ENCODE measurements at regions not wholly inside any gene's neighbourhood (a gene's known extent, or its start where the extent isn't known, plus 50 kb on each side); places are given as distances from the start of the nearest gene placed in this dataset.

GRCh38 chr14:85002846-85003245 is 527.1 kb upstream of the FLRT2 start:
- peaks cover 0 to 5% (median under 1%) of the 10 kb centered on the region in 4 donors for H3K9me3 ChIP-seq (ENCODE audit: control insufficient read depth in 4 of 4, insufficient read depth in 3 of 4, low read length in 3 of 4)
- no peak for ATAC-seq (ENCODE audit: insufficient read depth, low FRiP score)
- no peak overlapping the region for H3K4me3 ChIP-seq
- no peaks in the 10 kb centered on the region for H3K4me1 ChIP-seq (ENCODE audit: control insufficient read depth in 5 of 5, insufficient read depth in 5 of 5, low read length in 5 of 5)
- H3K27ac ChIP-seq (ENCODE audit: low read depth in 1 of 2, low read length in 1 of 2): no peak overlapping the region
- no peaks in the 10 kb centered on the region for H3K36me3 ChIP-seq (ENCODE audit: control insufficient read depth in 4 of 4, insufficient read depth in 4 of 4, low read length in 4 of 4)
- H3K9ac ChIP-seq (ENCODE audit: insufficient read depth in 1 of 2, low read length in 2 of 2): no peak overlapping the region
- TF ChIP-seq CTCF (IDR thresholded peaks at IDR 0.05; ENCODE audit: control extremely low read depth, extremely low read depth): no peak
- DNase-seq: peak in 1 of 3 donors; percentile 8
- no peaks in the 10 kb centered on the region for H3K27me3 ChIP-seq (ENCODE audit: control insufficient read depth in 3 of 3, insufficient read depth in 3 of 3, low read length in 2 of 3)
- WGBS, 2 donors: 72 to 78% methylated on average over 1 of the region's 1 CpG

GRCh38 chr14:85003805-85004204 is 526.1 kb upstream of the FLRT2 start:
- no peak for TF ChIP-seq CTCF (IDR thresholded peaks at IDR 0.05; ENCODE audit: control extremely low read depth, extremely low read depth)
- Histone ChIP-seq H3K9ac (ENCODE audit: insufficient read depth in 1 of 2, low read length in 2 of 2) (no peak overlapping the region), H3K27me3 (ENCODE audit: control insufficient read depth in 3 of 3, insufficient read depth in 3 of 3, low read length in 2 of 3) (no peaks in the 10 kb centered on the region), H3K36me3 (ENCODE audit: control insufficient read depth in 4 of 4, insufficient read depth in 4 of 4, low read length in 4 of 4) (no peaks in the 10 kb centered on the region), H3K4me1 (ENCODE audit: control insufficient read depth in 5 of 5, insufficient read depth in 5 of 5, low read length in 5 of 5) (no peaks in the 10 kb centered on the region), H3K4me3 (no peak overlapping the region), H3K9me3 (ENCODE audit: control insufficient read depth in 4 of 4, insufficient read depth in 3 of 4, low read length in 3 of 4) (peaks cover 0 to 2% (median under 1%) of the 10 kb centered on the region in 4 donors), H3K27ac (ENCODE audit: low read depth in 1 of 2, low read length in 1 of 2) (no peak overlapping the region)
- DNase-seq: no peak
- ATAC-seq (ENCODE audit: insufficient read depth, low FRiP score): no peak

GRCh38 chr14:85009506-85009905 is 520.4 kb upstream of the FLRT2 start:
- no peak for TF ChIP-seq CTCF (IDR thresholded peaks at IDR 0.05; ENCODE audit: control extremely low read depth, extremely low read depth)
- Histone ChIP-seq H3K36me3 (ENCODE audit: control insufficient read depth in 4 of 4, insufficient read depth in 4 of 4, low read length in 4 of 4) (no peaks in the 10 kb centered on the region), H3K27ac (ENCODE audit: low read depth in 1 of 2, low read length in 1 of 2) (no peak overlapping the region), H3K4me1 (ENCODE audit: control insufficient read depth in 5 of 5, insufficient read depth in 5 of 5, low read length in 5 of 5) (no peaks in the 10 kb centered on the region), H3K27me3 (ENCODE audit: control insufficient read depth in 3 of 3, insufficient read depth in 3 of 3, low read length in 2 of 3) (peaks cover 0 to 2% (median 0%) of the 10 kb centered on the region in 3 donors), H3K9ac (ENCODE audit: insufficient read depth in 1 of 2, low read length in 2 of 2) (no peak overlapping the region), H3K4me3 (no peak overlapping the region), H3K9me3 (ENCODE audit: control insufficient read depth in 4 of 4, insufficient read depth in 3 of 4, low read length in 3 of 4) (peaks cover 0 to 4% (median 0%) of the 10 kb centered on the region in 4 donors)
- no peak for ATAC-seq (ENCODE audit: insufficient read depth, low FRiP score)
- no peak for DNase-seq
- WGBS, 2 donors: 94 to 96% methylated on average over 7 of the region's 7 CpGs

- H3K9me3 ChIP-seq (ENCODE audit: control insufficient read depth in 4 of 4, insufficient read depth in 3 of 4, low read length in 3 of 4): peaks cover 0 to 4% (median 0%) of the 10 kb centered on the region in 4 donors
- H3K36me3 ChIP-seq (ENCODE audit: control insufficient read depth in 4 of 4, insufficient read depth in 4 of 4, low read length in 4 of 4): no peaks in the 10 kb centered on the region
- no peak overlapping the region for H3K4me3 ChIP-seq
- WGBS, 2 donors: 62 to 79% methylated on average over 1 of the region's 1 CpG
- H3K27me3 ChIP-seq (ENCODE audit: control insufficient read depth in 3 of 3, insufficient read depth in 3 of 3, low read length in 2 of 3): peaks cover 0 to 2% (median 0%) of the 10 kb centered on the region in 3 donors
- ATAC-seq (ENCODE audit: insufficient read depth, low FRiP score) (no peak), DNase-seq (no peak)
- TF ChIP-seq CTCF (IDR thresholded peaks at IDR 0.05; ENCODE audit: control extremely low read depth, extremely low read depth): no peak
- H3K4me1 ChIP-seq (ENCODE audit: control insufficient read depth in 5 of 5, insufficient read depth in 5 of 5, low read length in 5 of 5): no peaks in the 10 kb centered on the region
- no peak overlapping the region for H3K9ac ChIP-seq (ENCODE audit: insufficient read depth in 1 of 2, low read length in 2 of 2)
- no peak overlapping the region for H3K27ac ChIP-seq (ENCODE audit: low read depth in 1 of 2, low read length in 1 of 2)
These were observed 519.8 kb upstream of the FLRT2 start for GRCh38 chr14:85010186-85010585.
